Loucy (cell line): ENCODE measurements at regions not wholly inside any gene's neighbourhood (a gene's known extent, or its start where the extent isn't known, plus 50 kb on each side); places are given as distances from the start of the nearest gene placed in this dataset.

ENCODE experiments used
- H2AFZ ChIP-seq: fragments of 200-600 bp; sonication (generic); 2 replicates; pipeline ENCODE4 v1.6.0; 2016; ENCODE audit warnings: antibody characterized with exemption, mild to moderate bottlenecking, low read length, moderate library complexity
- H3F3A ChIP-seq: fragments of 200-600 bp; 2 replicates; pipeline ENCODE4 v1.6.0; 2016; ENCODE audit warnings: antibody characterized with exemption, low read depth, mild to moderate bottlenecking
- H3K27me3 ChIP-seq: fragments of 200-600 bp; sonication (generic); 2 replicates; pipeline ENCODE4 v1.6.1; 2014; ENCODE audit warnings: low read length, mild to moderate bottlenecking; ENCODE audit not compliant: insufficient read depth, poor library complexity, severe bottlenecking
- H3K36me3 ChIP-seq: fragments of 200-600 bp; sonication (generic); 2 replicates; pipeline ENCODE4 v1.6.1; 2016; ENCODE audit warnings: low read length; ENCODE audit not compliant: insufficient read depth
- H3K4me1 ChIP-seq: fragments of 200-600 bp; sonication (generic); 2 replicates; pipeline ENCODE4 v1.5.1; 2014; ENCODE audit warnings: low read length, mild to moderate bottlenecking; ENCODE audit not compliant: insufficient read depth, poor library complexity, severe bottlenecking
- H3K4me2 ChIP-seq: fragments of 200-600 bp; sonication (generic); 2 replicates; pipeline ENCODE4 v1.6.0; 2014; ENCODE audit warnings: antibody characterized with exemption, low read length, low read depth, mild to moderate bottlenecking; ENCODE audit not compliant: poor library complexity, severe bottlenecking
- H3K4me3 ChIP-seq: fragments of 200-600 bp; sonication (generic); 2 replicates; pipeline ENCODE4 v1.5.1; 2014; ENCODE audit warnings: low read length, mild to moderate bottlenecking, mixed read lengths; ENCODE audit not compliant: poor library complexity, severe bottlenecking
- H3K79me2 ChIP-seq: fragments of 200-600 bp; sonication (generic); 2 replicates; pipeline ENCODE4 v1.6.1; 2014; ENCODE audit warnings: low read length; ENCODE audit not compliant: insufficient read depth
- H3K9ac ChIP-seq: fragments of 200-600 bp; sonication (generic); 2 replicates; pipeline ENCODE4 v1.6.0; 2014; ENCODE audit warnings: mild to moderate bottlenecking, low read depth, low read length, moderate library complexity; ENCODE audit not compliant: poor library complexity, severe bottlenecking
- H3K9me2 ChIP-seq: fragments of 200-600 bp; sonication (generic); replicated peaks from 2 replicates; pipeline ENCODE4 v1.6.1; 2016; ENCODE audit warnings: low read depth, low read length, mixed read lengths
- H3K9me3 ChIP-seq: fragments of 200-600 bp; sonication (generic); 2 replicates; pipeline ENCODE4 v1.6.1; 2014; ENCODE audit warnings: mild to moderate bottlenecking, antibody characterized with exemption, low read length, low read depth; ENCODE audit not compliant: insufficient read depth
- H4K20me1 ChIP-seq: fragments of 200-600 bp; sonication (generic); 2 replicates; pipeline ENCODE4 v1.6.0; 2014; ENCODE audit warnings: antibody characterized with exemption, low read length, mild to moderate bottlenecking; ENCODE audit not compliant: insufficient read depth, poor library complexity, severe bottlenecking
- EZH2phosphoT487 ChIP-seq: fragments of 200-600 bp; IDR thresholded peaks from 2 replicates; pipeline ENCODE4 v1.6.1; 2018; ENCODE audit warnings: antibody characterized with exemption, mild to moderate bottlenecking, moderate library complexity, borderline replicate concordance
- TF ChIP-seq, protein P1 (sequence below): fragments of 200-600 bp; sonication (generic); conservative IDR thresholded peaks from 2 replicates; pipeline ENCODE4 v1.5.1; 2014; ENCODE audit warnings: mild to moderate bottlenecking, antibody characterized with exemption, low read length

GRCh38 chr14:29264865-29265264, 498.3 kb downstream of the FOXG1 start:
- no peaks in the 10 kb centered on the region for H4K20me1 ChIP-seq
- no peaks in the 10 kb centered on the region for H3K36me3 ChIP-seq
- no peak overlapping the region for H3K9ac ChIP-seq
- no peak overlapping the region for H3K4me2 ChIP-seq
- no peaks in the 10 kb centered on the region for H3K4me1 ChIP-seq
- H3K79me2 ChIP-seq, result no peaks in the 10 kb centered on the region
- no peaks in the 10 kb centered on the region for H3F3A ChIP-seq
- no peak overlapping the region for H3K4me3 ChIP-seq
- no peaks in the 10 kb centered on the region for H3K9me2 ChIP-seq
- H3K9me3 ChIP-seq, result no peaks in the 10 kb centered on the region
- no peak overlapping the region for H2AFZ ChIP-seq
- TF ChIP-seq, protein P1, sequence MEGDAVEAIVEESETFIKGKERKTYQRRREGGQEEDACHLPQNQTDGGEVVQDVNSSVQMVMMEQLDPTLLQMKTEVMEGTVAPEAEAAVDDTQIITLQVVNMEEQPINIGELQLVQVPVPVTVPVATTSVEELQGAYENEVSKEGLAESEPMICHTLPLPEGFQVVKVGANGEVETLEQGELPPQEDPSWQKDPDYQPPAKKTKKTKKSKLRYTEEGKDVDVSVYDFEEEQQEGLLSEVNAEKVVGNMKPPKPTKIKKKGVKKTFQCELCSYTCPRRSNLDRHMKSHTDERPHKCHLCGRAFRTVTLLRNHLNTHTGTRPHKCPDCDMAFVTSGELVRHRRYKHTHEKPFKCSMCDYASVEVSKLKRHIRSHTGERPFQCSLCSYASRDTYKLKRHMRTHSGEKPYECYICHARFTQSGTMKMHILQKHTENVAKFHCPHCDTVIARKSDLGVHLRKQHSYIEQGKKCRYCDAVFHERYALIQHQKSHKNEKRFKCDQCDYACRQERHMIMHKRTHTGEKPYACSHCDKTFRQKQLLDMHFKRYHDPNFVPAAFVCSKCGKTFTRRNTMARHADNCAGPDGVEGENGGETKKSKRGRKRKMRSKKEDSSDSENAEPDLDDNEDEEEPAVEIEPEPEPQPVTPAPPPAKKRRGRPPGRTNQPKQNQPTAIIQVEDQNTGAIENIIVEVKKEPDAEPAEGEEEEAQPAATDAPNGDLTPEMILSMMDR, result no peak
- no peak for TF ChIP-seq EZH2phosphoT487
- H3K27me3 ChIP-seq, result no peaks in the 10 kb centered on the region

GRCh38 chr14:29265852-29266251, 499.3 kb downstream of the FOXG1 start:
- H3K9me2 ChIP-seq, result no peaks in the 10 kb centered on the region
- no peaks in the 10 kb centered on the region for H3K79me2 ChIP-seq
- no peak for TF ChIP-seq EZH2phosphoT487
- TF ChIP-seq, protein P1, result no peak
- H3F3A ChIP-seq, result no peaks in the 10 kb centered on the region
- no peaks in the 10 kb centered on the region for H3K27me3 ChIP-seq
- no peak overlapping the region for H3K4me2 ChIP-seq
- no peak overlapping the region for H3K4me3 ChIP-seq
- H3K36me3 ChIP-seq, result no peaks in the 10 kb centered on the region
- H4K20me1 ChIP-seq, result no peaks in the 10 kb centered on the region
- no peak overlapping the region for H3K9ac ChIP-seq
- H3K9me3 ChIP-seq, result no peaks in the 10 kb centered on the region
- H2AFZ ChIP-seq, result no peak overlapping the region
- no peaks in the 10 kb centered on the region for H3K4me1 ChIP-seq

DNA sequence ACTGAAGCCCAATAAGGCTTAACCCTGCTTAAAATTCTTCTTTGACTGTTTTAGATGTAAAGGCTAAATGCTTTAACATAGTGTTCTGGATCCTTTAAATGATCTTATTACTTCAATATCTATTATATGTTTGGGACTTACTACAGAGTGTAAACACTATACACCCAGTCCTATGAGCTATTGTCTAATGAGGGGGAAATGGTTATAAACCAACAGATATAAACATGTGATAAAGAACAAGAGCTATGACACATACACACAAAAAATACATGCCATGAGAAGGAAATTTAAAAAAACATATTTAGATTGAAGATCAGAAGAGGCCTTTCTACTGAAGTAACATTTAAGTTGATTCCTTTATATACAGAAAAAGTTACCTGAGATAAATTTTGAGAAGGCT, 505.1 kb downstream of the FOXG1 start:
- no peak overlapping the region for H3K4me3 ChIP-seq
- no peak overlapping the region for H3K4me2 ChIP-seq
- no peaks in the 10 kb centered on the region for H4K20me1 ChIP-seq
- TF ChIP-seq, protein P1, result no peak
- TF ChIP-seq EZH2phosphoT487, result no peak
- no peaks in the 10 kb centered on the region for H3K9me2 ChIP-seq
- no peak overlapping the region for H2AFZ ChIP-seq
- H3K9me3 ChIP-seq, result no peaks in the 10 kb centered on the region
- no peaks in the 10 kb centered on the region for H3K27me3 ChIP-seq
- H3K4me1 ChIP-seq, result no peaks in the 10 kb centered on the region
- no peaks in the 10 kb centered on the region for H3K79me2 ChIP-seq
- no peaks in the 10 kb centered on the region for H3K36me3 ChIP-seq
- H3K9ac ChIP-seq, result no peak overlapping the region
- H3F3A ChIP-seq, result no peaks in the 10 kb centered on the region
